HG03097 (cell line): ENCODE measurements at regions not wholly inside any gene's neighbourhood (a gene's known extent, or its start where the extent isn't known, plus 50 kb on each side); places are given as distances from the start of the nearest gene placed in this dataset.

Source experiments
- ATAC-seq: cut with Tn5 transposase; IDR thresholded peaks from one replicate; pipeline ENCODE4 v1.9.1; 2021; ENCODE audit not compliant: unreplicated experiment, low FRiP score

- ATAC-seq, result peak; percentile 89
Measured at GRCh38 chr6:51562198-51562597, 525.2 kb downstream of the PKHD1 start.
